Adrenal gland (tissue), 5 donors: ENCODE measurements at regions not wholly inside any gene's neighbourhood (a gene's known extent, or its start where the extent isn't known, plus 50 kb on each side); places are given as distances from the start of the nearest gene placed in this dataset.

Experiments used
- CTCF ChIP-seq, 6 experiments: fragments of 450-650 bp in 4 of 6; fragments of 200-600 bp in 2 of 6; sonication (generic) in 1 of 6; IDR thresholded peaks; 1 replicate in 5 of 6; 2 replicates in 1 of 6; pipeline versions ENCODE4 v1.5.1 to v1.8.0; 2016 to 2021; ENCODE audit warnings: antibody characterized with exemption in 6 of 6, mild to moderate bottlenecking in 2 of 6, moderate library complexity in 1 of 6
- POLR2A ChIP-seq, 2 donors: fragments of 450-650 bp; IDR thresholded peaks; one replicate each; pipeline ENCODE4 v1.6.1; 2017; ENCODE audit warnings: antibody characterized with exemption in 2 of 2, mild to moderate bottlenecking in 2 of 2, moderate library complexity in 1 of 2
- donor health status: DM: no; HTN: no; CAD: no.

- TF ChIP-seq CTCF (IDR thresholded peaks at IDR 0.05), result no peak
- no peak for TF ChIP-seq POLR2A (IDR thresholded peaks at IDR 0.05)
These were observed 187.4 kb upstream of the ELL2 start for GRCh38 chr5:96149021-96149420.
